K562 (cell line): ENCODE measurements at regions not wholly inside any gene's neighbourhood (a gene's known extent, or its start where the extent isn't known, plus 50 kb on each side); places are given as distances from the start of the nearest gene placed in this dataset.

Source experiments
- ATAC-seq: fragments of 200-7000 bp; cut with Tn5 transposase; 3 replicates; pipeline ENCODE4 v1.9.1; 2020; ENCODE audit warnings: moderate library complexity
- BruUV-seq: library from RNA; stranded (reverse); fragments of 400-500 nt; replicated peaks from 2 replicates; lab custom pipeline; 2021; lab: Mats Ljungman, UMichigan
- CTCF ChIA-PET: fragments of 300-600 bp; formaldehyde crosslinking; extraction: SDS; loops from one replicate; lab custom pipeline; 2021; ENCODE audit warnings: low intra/inter-chr PET ratio; lab: Yijun Ruan, JAX
- POLR2A ChIA-PET: fragments of 300-600, 350-650 bp; sonication (Branson Sonifier 250); formaldehyde crosslinking; extraction: SDS; loops from one replicate; lab custom pipeline; 2021; ENCODE audit warnings: antibody characterized with exemption, inconsistent platforms; lab: Yijun Ruan, JAX
- DNase-seq, 4 experiments: peaks; one replicate each; pipeline versions ENCODE4 v3.0.0 to v3.0.0-alpha.2; 2011 to 2018; ENCODE audit warnings: low spot score in 3 of 4, mixed read lengths in 3 of 4; ENCODE audit errors: extremely low read depth in 1 of 4
- FAIRE-seq: peaks from 2 replicates; lab custom pipeline; 2011; peaks lifted over from hg19 to GRCh38; lab: Jason Lieb, UNC
- H2AFZ ChIP-seq: 2 replicates; pipeline ENCODE4 v1.6.0; 2011; ENCODE audit warnings: low read depth, low read length, control low read depth, inconsistent platforms
- H3K27ac ChIP-seq: fragments of 200-600 bp; 3 replicates; pipeline ENCODE4 v1.8.0; 2011; ENCODE audit warnings: low read depth, mild to moderate bottlenecking, control low read depth, inconsistent platforms, low read length, moderate library complexity, mixed read lengths; ENCODE audit errors: extremely low read depth
- H3K27me3 ChIP-seq, 2 experiments: fragments of 300-600 bp in 1 of 2; 2 replicates in 1 of 2; 3 replicates in 1 of 2; pipeline versions ENCODE4 v1.6.0 to v1.8.0; 2011; ENCODE audit warnings: inconsistent platforms in 2 of 2, low read length in 2 of 2, mild to moderate bottlenecking in 1 of 2, mixed read lengths in 1 of 2, moderate library complexity in 1 of 2; ENCODE audit not compliant: control insufficient read depth in 2 of 2, insufficient read depth in 2 of 2
- H3K36me3 ChIP-seq: fragments of 300-600 bp; 3 replicates; pipeline ENCODE4 v1.8.0; 2011; ENCODE audit warnings: mild to moderate bottlenecking, low read length, inconsistent platforms; ENCODE audit not compliant: control insufficient read depth, insufficient read depth
- H3K4me1 ChIP-seq, 2 experiments: fragments of 200-600 bp in 1 of 2; replicated peaks in 1 of 2; 2 replicates in 1 of 2; 3 replicates in 1 of 2; pipeline versions ENCODE4 v1.5.1 to v1.8.0; 2011; ENCODE audit warnings: inconsistent platforms in 2 of 2, low read length in 2 of 2, mild to moderate bottlenecking in 1 of 2, mixed read lengths in 1 of 2, moderate library complexity in 1 of 2; ENCODE audit not compliant: control insufficient read depth in 2 of 2, insufficient read depth in 2 of 2
- H3K4me2 ChIP-seq: 2 replicates; pipeline ENCODE4 v1.6.1; 2011; ENCODE audit warnings: low read length, control low read depth, inconsistent platforms, mixed read lengths; ENCODE audit not compliant: insufficient read depth
- H3K4me3 ChIP-seq: fragments of 200-600 bp; sonication (generic), shearing (Covaris generic); 2 replicates; pipeline ENCODE4 v1.5.1; 2016; ENCODE audit warnings: control low read depth, inconsistent platforms
- H3K79me2 ChIP-seq: fragments of 200-600 bp; 3 replicates; pipeline ENCODE4 v1.8.0; 2011; ENCODE audit warnings: low read length, inconsistent platforms; ENCODE audit not compliant: control insufficient read depth, insufficient read depth
- H3K9ac ChIP-seq, 2 experiments: 2 replicates each; pipeline versions ENCODE4 v1.6.0 to v1.6.1; 2011; ENCODE audit warnings: low read depth in 2 of 2, low read length in 2 of 2, control low read depth in 1 of 2, inconsistent platforms in 1 of 2, mild to moderate bottlenecking in 1 of 2, mixed read lengths in 1 of 2; ENCODE audit not compliant: insufficient read depth in 1 of 2
- H3K9me1 ChIP-seq: one replicate; pipeline ENCODE4 v1.6.0; 2011; ENCODE audit warnings: inconsistent platforms, mild to moderate bottlenecking, low read length, moderate library complexity; ENCODE audit not compliant: control insufficient read depth, insufficient read depth
- H3K9me3 ChIP-seq: replicated peaks from 2 replicates; pipeline ENCODE4 v1.5.1; 2011; ENCODE audit warnings: low read depth, low read length, inconsistent platforms; ENCODE audit not compliant: control insufficient read depth, insufficient read depth
- H4K20me1 ChIP-seq: replicated peaks from 2 replicates; pipeline ENCODE4 v1.6.1; 2011; ENCODE audit warnings: low read length, inconsistent platforms, mixed read lengths; ENCODE audit not compliant: control insufficient read depth, insufficient read depth
- ATF7 ChIP-seq: fragments of 450-650 bp; IDR thresholded peaks from 2 replicates; pipeline ENCODE4 v1.7.1; 2014; ENCODE audit warnings: mild to moderate bottlenecking, moderate library complexity
- BRD9 ChIP-seq: fragments of 450-650 bp; IDR thresholded peaks from 2 replicates; pipeline ENCODE4 v1.6.1; 2018; ENCODE audit warnings: low read depth; ENCODE audit not compliant: partially characterized antibody
- DMBX1 ChIP-seq: fragments of 250-450 bp; sonication (Bioruptor Pico); IDR thresholded peaks from 2 replicates; pipeline ENCODE4 v1.8.0; 2022; ENCODE audit warnings: inconsistent platforms, mild to moderate bottlenecking, moderate library complexity, borderline replicate concordance
- FOXA3 ChIP-seq, 2 experiments: fragments of 450-650 bp in 1 of 2; sonication (generic) in 1 of 2; formaldehyde crosslinking; IDR thresholded peaks in 1 of 2; conservative IDR thresholded peaks in 1 of 2; 2 replicates each; pipeline versions ENCODE4 v1.4.0 to v1.8.0; 2020 to 2022; ENCODE audit warnings: mild to moderate bottlenecking in 2 of 2, missing genetic modification reagents in 1 of 2
- MED1 ChIP-seq: sonication (generic); formaldehyde crosslinking; IDR thresholded peaks from 2 replicates; pipeline ENCODE4 v1.8.1; 2023; ENCODE audit warnings: missing genetic modification reagents, borderline replicate concordance
- PCBP2 ChIP-seq: fragments of 200-400 bp; formaldehyde crosslinking; IDR thresholded peaks from 2 replicates; pipeline ENCODE4 v1.6.1; 2018; ENCODE audit warnings: low read length, low read depth, mild to moderate bottlenecking, moderate library complexity; ENCODE audit not compliant: poor library complexity, severe bottlenecking
- PHF21A ChIP-seq: fragments of 450-650 bp; IDR thresholded peaks from 2 replicates; pipeline ENCODE4 v1.6.1; 2017; ENCODE audit warnings: low read depth, borderline replicate concordance
- POLR2H ChIP-seq: IDR thresholded peaks from 2 replicates; pipeline ENCODE4 v1.6.1; 2016; ENCODE audit warnings: missing genetic modification characterization, low read depth, mild to moderate bottlenecking, control low read depth, missing compliant biosample characterization, moderate library complexity
- PTBP1 ChIP-seq: fragments of 200-400 bp; formaldehyde crosslinking; IDR thresholded peaks from 2 replicates; pipeline ENCODE4 v1.6.1; 2017; ENCODE audit warnings: low read depth, low read length
- SAFB ChIP-seq: fragments of 200-400 bp; formaldehyde crosslinking; IDR thresholded peaks from 2 replicates; pipeline ENCODE4 v1.6.1; 2017; ENCODE audit warnings: low read depth, low read length, borderline replicate concordance
- SIN3B ChIP-seq: fragments of 450-650 bp; IDR thresholded peaks from 2 replicates; pipeline ENCODE4 v1.6.1; 2017; ENCODE audit warnings: low read depth, mild to moderate bottlenecking, moderate library complexity
- SRSF3 ChIP-seq: fragments of 200-400 bp; formaldehyde crosslinking; IDR thresholded peaks from 2 replicates; pipeline ENCODE4 v1.6.1; 2016; ENCODE audit warnings: mild to moderate bottlenecking, low read length, moderate library complexity; ENCODE audit not compliant: insufficient read depth
- ZNF212 ChIP-seq: fragments of 450-650 bp; formaldehyde crosslinking; IDR thresholded peaks from 2 replicates; pipeline ENCODE4 v1.4.0; 2020; ENCODE audit warnings: mild to moderate bottlenecking
- ZNF23 ChIP-seq: fragments of 250-450 bp; sonication (Bioruptor Pico); IDR thresholded peaks from 2 replicates; pipeline ENCODE4 v1.4.0; 2020; ENCODE audit warnings: mild to moderate bottlenecking
- ZNF253 ChIP-seq: fragments of 250-450 bp; sonication (Bioruptor Pico); conservative IDR thresholded peaks from 2 replicates; pipeline ENCODE4 v1.6.1; 2021; ENCODE audit warnings: mild to moderate bottlenecking
- ZNF766 ChIP-seq: fragments of 200-800 bp; sonication (Bioruptor generic); conservative IDR thresholded peaks from 2 replicates; pipeline ENCODE4 v1.6.1; 2016; ENCODE audit warnings: missing genetic modification characterization, missing compliant biosample characterization
- WGBS: fragments of 100-300 bp; shearing (Covaris generic); methylation state at CpG from one replicate; pipeline ENCODE4 v1.1.6; 2016; ENCODE audit warnings: low coverage, mixed read lengths; ENCODE audit not compliant: insufficient coverage; ENCODE audit errors: missing lambda C conversion rate; 5-methylcytosine and 5-hydroxymethylcytosine counted together
- in situ Hi-C: fragments of 300-500 bp; cut with MboI; formaldehyde crosslinking; loops from 4 replicates; pipeline ENCODE4 v1.15.0; 2018; ENCODE audit warnings: inconsistent platforms, mixed read lengths
- intact Hi-C: fragments of 100-400 bp; cut with micrococcal nuclease; formaldehyde crosslinking; loops from 2 replicates; pipeline ENCODE4 v1.14.2; 2022
- TF ChIP-seq, protein P1 (sequence below), 2 experiments: fragments of 450-650 bp in 1 of 2; sonication (generic) in 1 of 2; formaldehyde crosslinking; conservative IDR thresholded peaks; 2 replicates each; pipeline versions ENCODE4 v1.4.0 to v1.8.1; 2020 to 2022; ENCODE audit warnings: mild to moderate bottlenecking in 1 of 2, missing genetic modification reagents in 1 of 2
- TF ChIP-seq, protein P2 (sequence below): fragments of 450-650 bp; IDR thresholded peaks from 2 replicates; pipeline ENCODE4 v1.6.1; 2018; ENCODE audit not compliant: partially characterized antibody

DNA sequence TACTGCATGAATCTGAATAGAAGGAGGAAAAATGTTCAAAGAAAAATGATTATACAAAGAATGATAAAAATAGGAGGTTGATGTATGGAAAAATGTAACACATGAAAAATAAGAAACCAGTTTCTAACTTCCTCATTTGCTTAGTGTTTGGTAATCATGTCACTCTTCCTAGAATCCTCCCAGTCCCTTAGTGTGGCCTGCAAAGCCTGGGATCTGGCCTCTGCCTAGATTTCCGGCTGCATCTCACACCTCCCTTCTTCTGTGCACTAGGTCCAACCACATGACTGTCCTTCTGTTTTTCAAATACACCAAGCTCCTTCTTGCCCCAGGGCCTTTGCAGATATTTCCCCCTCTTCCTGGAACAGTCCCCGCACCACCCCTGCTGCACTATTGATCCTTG lies 76.8 kb upstream of the RBMS1 start (continued):
- TF ChIP-seq SRSF3 (no peak), PTBP1 (no peak)
- TF ChIP-seq, all 486 proteins: peak for 0

DNA sequence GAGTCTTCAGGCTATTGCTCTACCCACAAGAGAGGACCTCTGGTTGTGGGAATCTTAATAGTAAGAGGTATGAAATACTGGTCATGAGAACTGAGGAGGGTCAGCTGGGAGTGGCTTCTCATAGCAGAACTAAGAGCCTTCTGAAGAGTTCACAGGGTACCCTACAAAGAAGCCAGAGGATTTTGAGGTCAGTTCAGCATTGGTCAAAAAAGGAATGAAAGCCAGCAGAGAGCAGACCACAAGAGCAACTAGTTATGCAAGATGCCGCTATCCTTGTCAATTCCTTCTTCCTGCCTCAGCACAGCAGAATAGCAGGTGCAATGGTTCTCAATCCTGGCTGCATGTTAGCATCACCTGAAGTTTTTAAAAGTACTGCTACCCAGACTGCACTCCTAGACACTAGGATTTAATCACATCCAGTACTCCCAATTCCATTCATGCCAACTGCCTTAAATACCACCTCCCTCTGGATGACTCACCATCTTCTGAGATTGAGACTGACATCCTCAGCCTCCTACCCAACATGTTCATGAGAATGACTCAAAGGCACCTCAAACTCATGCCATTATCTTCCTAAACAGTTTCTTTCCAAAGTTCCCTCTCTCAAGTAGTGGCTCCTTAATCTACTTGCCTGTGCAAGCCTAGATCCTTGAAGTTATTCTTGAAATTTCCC lies 81.0 kb upstream of the RBMS1 start:
- H3K9me1 ChIP-seq: no peaks in the 10 kb centered on the region
- no peak overlapping the region for H2AFZ ChIP-seq
- intact Hi-C loops (no loop called here), in situ Hi-C loops (no loop called here)
- no peaks in the 10 kb centered on the region for H3K36me3 ChIP-seq
- no peaks in the 10 kb centered on the region for H3K4me1 ChIP-seq
- CTCF ChIA-PET: no interaction called here
- no peak overlapping the region for H3K9ac ChIP-seq
- BruUV-seq: no TSS peak
- no peak overlapping the region for H3K27ac ChIP-seq
- POLR2A ChIA-PET: no interaction called here
- 0% methylated on average over 1 of the region's 1 CpG for WGBS
- no peak for DNase-seq
- no peak for ATAC-seq
- no peaks in the 10 kb centered on the region for H4K20me1 ChIP-seq
- H3K4me3 ChIP-seq: no peak overlapping the region
- no peaks in the 10 kb centered on the region for H3K79me2 ChIP-seq
- no peak for FAIRE-seq
- H3K9me3 ChIP-seq: peaks cover 2% of the 10 kb centered on the region
- H3K4me2 ChIP-seq: no peak overlapping the region
- no peaks in the 10 kb centered on the region for H3K27me3 ChIP-seq
- TF ChIP-seq POLR2H (tag) (no peak), ZNF253 (no peak), ZNF212 (CRISPR knock-in tag) (no peak), BRD9 (no peak), DMBX1 (no peak), MED1 (CRISPR knock-in tag) (no peak), SIN3B (no peak), ZNF766 (CRISPR knock-in tag) (no peak), ATF7 (no peak), FOXA3 (CRISPR knock-in tag; conservative IDR thresholded peaks at IDR 0.05 in 1 of 2, IDR thresholded peaks at IDR 0.05 in 1 of 2) (no peak), ZNF23 (CRISPR knock-in tag) (no peak), PHF21A (no peak), PCBP2 (no peak), SAFB (no peak)
- TF ChIP-seq, protein P1, sequence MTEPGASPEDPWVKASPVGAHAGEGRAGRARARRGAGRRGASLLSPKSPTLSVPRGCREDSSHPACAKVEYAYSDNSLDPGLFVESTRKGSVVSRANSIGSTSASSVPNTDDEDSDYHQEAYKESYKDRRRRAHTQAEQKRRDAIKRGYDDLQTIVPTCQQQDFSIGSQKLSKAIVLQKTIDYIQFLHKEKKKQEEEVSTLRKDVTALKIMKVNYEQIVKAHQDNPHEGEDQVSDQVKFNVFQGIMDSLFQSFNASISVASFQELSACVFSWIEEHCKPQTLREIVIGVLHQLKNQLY (CRISPR knock-in tag; conservative IDR thresholded peaks at IDR 0.05): no peak
- TF ChIP-seq, protein P2, sequence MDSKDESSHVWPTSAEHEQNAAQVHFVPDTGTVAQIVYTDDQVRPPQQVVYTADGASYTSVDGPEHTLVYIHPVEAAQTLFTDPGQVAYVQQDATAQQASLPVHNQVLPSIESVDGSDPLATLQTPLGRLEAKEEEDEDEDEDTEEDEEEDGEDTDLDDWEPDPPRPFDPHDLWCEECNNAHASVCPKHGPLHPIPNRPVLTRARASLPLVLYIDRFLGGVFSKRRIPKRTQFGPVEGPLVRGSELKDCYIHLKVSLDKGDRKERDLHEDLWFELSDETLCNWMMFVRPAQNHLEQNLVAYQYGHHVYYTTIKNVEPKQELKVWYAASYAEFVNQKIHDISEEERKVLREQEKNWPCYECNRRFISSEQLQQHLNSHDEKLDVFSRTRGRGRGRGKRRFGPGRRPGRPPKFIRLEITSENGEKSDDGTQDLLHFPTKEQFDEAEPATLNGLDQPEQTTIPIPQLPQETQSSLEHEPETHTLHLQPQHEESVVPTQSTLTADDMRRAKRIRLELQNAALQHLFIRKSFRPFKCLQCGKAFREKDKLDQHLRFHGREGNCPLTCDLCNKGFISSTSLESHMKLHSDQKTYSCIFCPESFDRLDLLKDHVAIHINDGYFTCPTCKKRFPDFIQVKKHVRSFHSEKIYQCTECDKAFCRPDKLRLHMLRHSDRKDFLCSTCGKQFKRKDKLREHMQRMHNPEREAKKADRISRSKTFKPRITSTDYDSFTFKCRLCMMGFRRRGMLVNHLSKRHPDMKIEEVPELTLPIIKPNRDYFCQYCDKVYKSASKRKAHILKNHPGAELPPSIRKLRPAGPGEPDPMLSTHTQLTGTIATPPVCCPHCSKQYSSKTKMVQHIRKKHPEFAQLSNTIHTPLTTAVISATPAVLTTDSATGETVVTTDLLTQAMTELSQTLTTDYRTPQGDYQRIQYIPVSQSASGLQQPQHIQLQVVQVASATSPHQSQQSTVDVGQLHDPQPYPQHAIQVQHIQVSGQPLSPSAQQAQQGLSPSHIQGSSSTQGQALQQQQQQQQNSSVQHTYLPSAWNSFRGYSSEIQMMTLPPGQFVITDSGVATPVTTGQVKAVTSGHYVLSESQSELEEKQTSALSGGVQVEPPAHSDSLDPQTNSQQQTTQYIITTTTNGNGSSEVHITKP: no peak
